Stimulated activated CD8-positive, alpha-beta memory T cell treated with anti-CD3 and anti-CD28 coated beads, Interleukin-4, amount 100 ng/mL, for 4 hours (primary cell): ENCODE measurements at regions not wholly inside any gene's neighbourhood (a gene's known extent, or its start where the extent isn't known, plus 50 kb on each side); places are given as distances from the start of the nearest gene placed in this dataset.

Source experiments
- DNase-seq, 2 donors: peaks; one replicate each; pipeline ENCODE4 v3.0.0-alpha.2; 2020; ENCODE audit warnings: low read depth in 2 of 2, low spot score in 1 of 2

DNA sequence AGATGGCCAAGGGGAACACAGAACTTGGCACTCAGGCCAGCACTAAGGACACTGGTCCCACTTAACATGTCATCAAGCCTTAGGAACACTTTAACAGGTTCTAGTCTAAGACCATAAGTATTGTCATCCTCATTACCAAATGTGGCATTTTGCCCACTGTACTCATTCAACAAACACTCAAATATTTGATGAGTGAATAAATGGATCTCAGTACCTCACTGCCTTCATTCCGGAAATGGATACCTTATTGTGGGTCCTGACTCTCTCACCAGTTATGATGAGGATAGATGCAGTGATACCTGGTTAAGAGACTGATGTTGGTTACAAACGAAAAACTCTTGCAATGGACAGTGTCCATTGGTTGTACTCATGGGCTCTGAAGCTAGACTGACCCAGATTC, 455.2 kb upstream of the DYNLRB2 start:
- no peak for DNase-seq

DNA sequence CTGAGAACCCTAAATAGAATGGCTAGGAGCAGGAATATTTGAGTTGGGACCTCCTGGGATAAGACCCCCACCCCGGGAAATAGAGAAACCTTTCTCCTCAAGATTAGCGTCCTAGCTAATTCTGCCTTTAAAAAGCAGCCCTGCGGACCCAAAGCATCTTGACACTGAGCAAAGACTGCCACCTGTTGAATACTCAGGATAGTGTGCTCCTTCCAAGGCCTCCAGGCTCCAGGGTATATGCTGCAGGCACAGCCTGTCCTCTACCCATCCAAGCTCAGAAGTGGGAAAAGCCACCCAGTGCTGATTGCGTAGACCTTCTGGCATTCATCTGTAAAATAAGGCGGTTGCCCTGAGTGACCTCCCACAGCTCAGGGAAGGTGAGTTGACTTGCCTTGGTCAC, 456.2 kb upstream of the DYNLRB2 start:
- no peak for DNase-seq

DNA sequence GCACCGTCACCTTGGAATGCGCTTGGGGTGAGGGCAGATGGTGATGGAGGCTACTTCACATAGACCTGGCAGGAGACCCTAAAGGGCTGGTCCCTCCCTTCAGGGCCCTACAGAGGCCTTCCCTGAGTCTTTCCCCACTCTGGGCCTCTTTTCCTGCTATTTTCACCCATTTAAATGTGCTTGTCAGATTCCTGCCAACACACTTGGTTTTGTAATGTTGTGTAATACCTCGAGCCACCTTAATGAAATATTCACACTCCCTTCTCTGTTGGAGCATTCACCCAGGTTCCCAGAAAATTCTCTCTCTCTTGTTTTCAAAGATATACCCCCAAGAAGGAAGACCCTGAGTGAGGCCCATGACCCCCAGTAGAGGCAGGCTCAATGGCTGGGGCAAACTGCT, 456.6 kb upstream of the DYNLRB2 start:
- DNase-seq, result no peak

DNA sequence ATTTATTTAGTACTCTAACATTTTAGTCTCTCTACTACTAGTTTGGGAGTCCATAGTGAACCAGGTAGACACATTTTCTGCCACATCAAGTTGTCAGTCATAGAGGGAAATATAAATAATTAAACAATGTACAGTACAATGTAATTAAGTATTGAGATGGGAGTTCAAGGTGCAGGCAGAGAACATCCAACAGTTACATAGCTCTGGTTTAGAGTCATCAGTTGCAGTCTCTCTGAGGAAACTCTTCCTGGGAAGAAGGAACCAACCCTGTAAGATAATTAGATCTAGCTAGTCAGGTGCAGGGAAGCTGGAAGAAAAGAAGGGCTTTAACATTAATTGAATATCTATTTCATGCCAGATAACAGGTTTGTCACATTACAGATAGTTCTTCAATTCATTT, 457.9 kb upstream of the DYNLRB2 start:
- DNase-seq, result no peak

DNA sequence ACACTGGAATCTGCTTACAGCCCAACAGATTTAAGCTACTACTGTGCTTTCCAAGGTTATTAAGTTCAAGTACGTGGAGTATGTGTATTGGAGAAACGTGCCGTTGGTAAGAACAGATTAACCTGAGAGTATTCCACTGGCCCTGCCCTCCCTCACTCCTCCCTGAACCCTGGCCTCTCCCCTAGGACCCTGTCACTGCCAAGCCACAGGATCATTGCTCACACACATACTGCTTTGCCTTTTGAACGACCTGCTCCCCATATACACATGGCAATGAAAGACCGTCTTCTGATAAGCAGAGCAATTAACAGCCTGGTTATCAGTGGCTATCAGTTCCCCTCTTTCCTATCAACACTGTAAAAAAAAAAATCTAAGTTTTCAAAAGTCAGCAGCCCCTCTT, 458.9 kb upstream of the DYNLRB2 start:
- DNase-seq, result no peak

DNA sequence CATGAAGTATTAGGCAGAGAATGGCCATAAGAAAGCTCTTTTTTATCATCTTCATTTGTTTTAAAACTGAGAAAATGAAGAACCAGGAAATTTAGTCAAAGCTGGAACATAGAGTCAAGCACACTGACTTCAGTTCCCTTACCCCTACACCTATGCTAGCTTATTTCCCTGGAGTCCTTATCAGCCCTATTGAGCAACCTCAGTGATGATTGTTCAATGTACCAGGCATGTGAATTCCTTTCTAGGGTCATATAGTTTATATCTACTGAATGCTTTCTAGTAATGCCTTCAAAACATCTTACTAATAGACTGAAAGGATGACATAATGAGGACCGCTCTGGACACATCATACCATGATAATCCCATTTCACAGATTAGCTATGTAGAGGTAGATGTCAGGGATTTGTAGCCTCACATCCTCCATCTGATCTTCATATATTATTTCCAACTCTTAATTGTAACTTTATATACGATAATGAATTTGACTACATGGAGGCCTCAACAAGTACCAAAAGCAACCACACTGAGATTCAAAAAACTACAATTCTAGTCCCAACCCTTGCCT, 460.4 kb upstream of the DYNLRB2 start:
- DNase-seq, result no peak

DNA sequence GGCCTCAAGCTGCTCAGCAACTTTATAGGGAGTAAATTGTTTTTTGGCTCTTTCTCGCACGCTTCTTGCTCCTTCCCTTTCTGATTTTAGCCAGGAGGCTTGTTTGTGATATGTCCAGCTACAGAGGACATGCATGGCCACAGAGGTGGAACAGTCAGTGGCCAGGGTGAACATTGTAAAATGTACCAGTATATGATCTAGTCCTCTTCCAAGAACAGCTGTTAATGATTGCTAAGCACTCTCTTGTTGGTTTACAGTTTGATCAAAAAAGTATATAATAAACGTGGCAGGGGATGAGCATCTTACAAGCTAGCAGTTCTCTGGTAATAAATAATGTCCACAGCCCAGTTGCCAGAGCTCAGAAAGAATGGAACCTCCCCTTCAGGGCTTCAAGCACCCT, 461.7 kb upstream of the DYNLRB2 start:
- DNase-seq, result no peak

DNA sequence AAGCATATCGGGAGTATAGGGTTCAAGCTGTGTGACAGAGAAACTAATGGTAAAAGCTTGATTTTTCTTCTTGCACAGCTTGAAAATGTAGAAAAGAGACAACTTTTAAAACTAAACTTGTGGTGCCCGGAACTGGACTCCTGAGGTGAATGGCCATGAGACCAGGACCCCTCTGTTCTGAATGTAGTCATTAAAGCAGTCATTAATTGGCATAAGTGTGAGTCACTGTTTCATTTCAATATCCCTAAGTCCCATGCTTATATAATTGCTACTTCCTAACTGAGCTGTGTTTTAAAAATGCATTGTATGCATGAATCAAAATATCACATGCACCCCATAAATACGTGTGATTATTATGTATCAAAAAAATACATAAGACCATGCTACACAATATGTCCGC, 463.1 kb upstream of the DYNLRB2 start:
- DNase-seq, result no peak

DNA sequence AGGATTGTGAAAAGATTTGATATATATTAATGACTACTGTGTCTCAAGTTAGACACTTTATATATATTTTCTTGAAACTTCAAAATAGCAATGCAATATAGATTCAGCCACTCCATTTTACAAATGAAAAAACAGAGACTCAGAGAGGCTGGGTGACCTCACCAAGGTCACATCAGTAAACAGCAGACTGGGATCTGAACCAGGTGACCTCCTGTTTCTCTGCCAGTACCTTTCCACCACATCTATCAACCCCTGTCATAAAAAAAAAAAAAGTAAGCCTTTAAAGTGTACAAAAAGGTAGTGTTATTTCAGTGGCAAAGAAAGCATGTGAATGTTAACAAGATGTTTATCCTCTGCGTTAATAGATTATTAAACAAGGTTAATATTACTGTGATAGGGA, 466.5 kb upstream of the DYNLRB2 start:
- no peak for DNase-seq

DNA sequence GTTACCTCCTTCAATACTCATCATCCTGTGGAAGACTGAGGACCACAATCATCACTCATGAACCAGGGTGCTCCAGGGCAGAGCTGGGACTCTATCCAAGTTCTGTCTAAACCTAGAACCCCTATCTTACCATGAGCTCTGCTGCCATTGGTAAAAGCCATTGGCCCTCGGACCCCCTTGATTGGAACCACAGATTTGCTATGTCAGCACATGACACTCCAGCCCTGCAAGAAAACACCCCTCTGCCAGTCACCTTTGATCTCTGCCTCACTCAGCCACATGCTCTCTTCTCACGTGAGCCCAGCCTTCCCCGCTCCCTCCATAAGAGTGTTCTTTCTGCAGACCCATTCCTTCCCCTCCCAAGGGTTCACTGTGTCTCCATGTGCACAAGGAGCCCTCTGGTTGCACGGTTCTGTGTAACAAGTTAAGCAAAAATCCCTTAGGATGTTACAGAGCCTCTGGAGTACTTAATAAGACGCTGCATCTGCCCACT, 468.8 kb upstream of the DYNLRB2 start:
- no peak for DNase-seq

DNA sequence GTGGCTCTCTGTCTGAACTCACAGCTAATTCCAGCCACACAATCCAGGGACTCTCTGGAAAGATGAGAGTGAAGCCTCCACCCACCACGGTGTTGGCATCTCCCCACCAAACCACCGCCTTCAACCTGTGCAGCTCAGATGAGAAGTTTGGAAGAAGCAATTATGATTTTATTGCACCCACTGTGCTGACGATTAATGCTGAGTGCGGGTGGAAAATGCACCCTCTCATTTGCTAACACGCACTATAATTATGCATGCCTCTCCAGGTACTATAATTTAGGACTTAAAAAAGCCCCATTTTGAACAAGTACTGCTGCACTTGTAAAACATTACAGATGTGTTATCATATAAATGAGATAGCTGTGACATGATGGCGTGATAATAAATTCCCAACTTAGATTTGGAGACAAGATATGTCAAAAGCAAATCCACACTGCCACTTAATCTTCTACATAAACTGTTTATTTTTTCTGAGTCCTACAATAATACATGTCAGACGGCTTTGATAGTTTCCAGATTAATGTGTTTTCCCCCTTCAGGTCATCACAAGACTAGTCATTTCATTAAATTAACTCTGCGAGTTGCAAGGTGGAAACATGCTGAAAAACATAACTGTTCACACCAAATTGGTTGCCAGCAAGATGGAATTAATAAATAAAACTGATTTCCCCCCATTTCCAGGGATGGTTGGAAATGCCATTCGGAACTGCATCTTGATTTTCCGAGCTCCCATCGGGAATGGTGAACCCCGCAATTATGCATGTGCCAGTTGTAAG, 466.5 kb upstream of the MAF start:
- DNase-seq, result no peak

DNA sequence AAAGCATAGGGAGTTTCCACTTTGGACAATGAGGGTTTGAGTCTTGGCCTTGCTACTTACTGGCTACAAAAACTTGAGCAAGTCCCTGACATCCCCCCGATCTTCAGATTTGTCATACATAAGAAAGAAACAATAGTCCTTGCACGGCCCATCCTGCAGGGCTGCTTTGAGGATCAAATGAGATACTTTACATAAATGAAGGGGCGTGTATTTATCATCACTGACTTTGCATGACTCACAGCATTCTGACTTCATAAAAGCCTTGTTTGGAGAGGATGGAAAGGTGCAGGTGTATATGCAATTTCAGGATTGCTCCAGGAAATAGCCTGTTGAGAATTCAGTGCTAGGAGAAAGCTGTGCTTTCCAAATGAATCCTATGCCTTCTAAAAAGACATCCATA, 465.0 kb upstream of the MAF start:
- no peak for DNase-seq

DNA sequence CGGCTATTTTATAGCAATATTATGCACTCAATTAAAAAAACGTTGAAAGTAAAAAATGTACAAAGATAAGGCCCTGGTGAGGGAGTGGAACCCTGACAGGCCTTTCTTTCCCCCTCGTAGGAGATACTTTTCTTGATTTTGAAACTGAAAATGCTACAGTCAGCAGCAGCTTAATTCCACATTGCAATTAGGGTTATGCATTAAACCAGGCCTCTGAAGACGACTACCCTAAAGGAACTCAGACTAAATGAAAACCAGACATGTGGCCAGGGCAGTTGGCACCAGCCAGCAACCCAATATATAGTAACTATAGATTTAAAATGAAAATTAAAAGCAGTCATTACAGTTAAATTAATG, 463.2 kb upstream of the MAF start:
- DNase-seq, result no peak

DNA sequence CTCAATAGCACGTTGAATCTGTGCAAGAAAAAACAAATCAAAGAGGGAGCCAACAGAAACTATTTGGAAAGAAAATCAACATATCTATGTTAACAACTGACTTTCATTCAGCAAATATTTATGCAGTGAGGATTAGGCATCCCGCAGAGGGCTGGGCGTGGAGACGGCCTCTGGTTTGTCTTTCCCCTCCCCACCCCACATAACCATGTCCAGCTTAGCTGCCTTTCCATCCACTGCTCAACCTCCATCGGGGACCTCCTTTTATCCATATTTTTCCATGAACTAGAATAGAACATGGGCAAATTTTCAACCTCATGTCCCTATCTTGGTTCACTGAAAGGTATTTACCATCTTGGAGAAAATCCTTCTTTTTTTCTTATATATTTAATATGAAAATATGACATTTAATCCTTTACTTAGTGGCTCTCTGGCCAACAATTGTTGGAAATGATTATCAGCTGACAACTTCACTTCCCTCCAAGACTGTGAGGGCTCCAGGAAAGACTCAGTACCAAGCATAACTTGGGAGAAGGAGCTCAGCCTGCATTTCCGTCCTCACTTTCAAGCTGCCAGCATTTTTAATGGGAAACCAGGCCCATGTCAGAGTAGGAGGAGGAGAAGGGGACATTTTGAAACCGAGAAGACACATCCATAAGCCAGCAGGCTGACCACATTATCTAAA, 462.6 kb upstream of the MAF start:
- DNase-seq, result no peak

DNA sequence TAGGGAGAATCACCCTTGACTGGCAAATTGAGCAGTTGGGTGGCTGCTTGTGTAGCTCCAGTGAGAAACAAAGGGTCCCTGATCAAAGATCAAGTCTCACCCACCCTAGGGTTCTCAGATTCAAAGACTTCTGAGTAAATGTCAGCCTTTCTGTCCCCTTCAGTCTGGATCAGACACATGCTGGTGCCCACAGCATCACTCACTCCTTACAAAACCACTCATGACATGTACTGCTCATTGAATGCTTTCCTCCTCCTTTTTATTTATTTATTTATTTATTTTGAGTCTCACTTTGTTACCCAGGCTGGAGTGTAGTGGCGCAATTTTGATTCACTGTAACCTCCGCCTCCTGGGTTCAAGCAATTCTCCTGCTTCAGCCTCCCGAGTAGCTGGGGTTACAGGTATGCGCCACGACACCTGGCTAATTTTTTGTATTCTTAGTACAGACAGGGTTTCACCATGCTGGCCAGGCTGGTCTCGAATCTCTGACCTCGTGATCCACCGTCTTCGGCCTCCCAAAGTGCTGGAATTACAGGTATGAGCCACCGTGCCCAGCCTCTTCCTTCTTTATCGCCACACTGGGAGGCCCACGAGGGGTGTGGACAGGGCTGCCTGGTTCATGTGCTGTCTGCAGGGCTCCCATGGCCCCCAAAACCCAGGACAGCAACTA, 462.0 kb upstream of the MAF start:
- no peak for DNase-seq

DNA sequence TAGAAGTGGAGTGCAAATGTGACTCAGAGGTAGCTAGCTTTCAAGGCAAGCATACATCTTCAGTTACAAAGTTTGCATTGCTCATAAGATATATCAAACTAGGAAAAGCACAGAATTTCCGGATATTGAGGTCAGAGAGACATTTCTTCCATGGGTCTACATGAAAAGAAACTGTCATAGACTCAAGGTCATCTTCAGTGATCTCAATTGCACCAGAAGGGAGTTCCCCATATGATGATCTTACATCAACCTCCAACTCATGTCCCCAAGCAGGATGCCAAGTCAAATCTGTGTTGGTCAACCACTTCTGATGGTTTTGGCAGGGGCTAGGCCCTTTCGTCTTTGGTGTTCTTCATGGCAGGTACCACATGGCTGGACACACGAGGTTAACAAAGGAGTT, 459.9 kb upstream of the MAF start:
- DNase-seq, result no peak

DNA sequence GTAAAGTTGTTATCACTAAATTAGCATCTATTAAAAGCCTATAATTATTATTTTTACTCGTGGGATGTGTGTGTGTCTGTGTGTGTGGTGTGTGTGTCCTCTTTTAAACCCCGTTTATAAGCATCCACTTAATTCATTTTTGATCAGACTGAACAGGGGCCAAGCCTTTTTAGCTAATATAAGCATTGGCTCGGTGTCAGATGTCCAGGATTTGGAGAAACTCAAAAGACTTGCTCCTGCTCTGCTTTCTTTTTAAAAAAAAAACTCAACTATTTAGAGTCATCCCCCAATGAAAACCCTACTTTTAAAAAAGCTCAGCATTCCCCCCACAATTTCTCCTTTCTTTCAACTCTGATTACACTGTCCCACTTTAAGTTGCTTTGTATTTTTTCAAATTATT, 459.3 kb upstream of the MAF start:
- no peak for DNase-seq

DNA sequence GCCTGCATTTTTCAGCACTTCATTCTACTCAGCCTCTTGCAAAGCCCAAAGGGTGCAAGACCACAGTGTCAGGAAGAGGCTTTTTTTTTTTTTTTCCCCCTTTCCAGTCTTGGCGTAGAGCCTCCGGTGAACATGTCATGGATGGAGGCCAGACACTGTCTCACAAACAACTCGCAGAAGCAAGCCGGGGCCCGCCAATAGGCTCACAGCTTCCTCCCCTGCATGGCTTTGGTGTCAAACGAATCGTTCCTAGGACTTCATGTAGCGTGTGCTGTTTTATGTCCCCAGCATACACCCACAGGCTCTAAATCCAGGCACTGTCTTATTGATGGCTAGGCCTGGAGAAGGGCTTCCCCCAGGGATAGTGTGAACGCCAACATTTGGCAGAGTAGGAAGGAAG, 457.7 kb upstream of the MAF start:
- DNase-seq, result no peak

DNA sequence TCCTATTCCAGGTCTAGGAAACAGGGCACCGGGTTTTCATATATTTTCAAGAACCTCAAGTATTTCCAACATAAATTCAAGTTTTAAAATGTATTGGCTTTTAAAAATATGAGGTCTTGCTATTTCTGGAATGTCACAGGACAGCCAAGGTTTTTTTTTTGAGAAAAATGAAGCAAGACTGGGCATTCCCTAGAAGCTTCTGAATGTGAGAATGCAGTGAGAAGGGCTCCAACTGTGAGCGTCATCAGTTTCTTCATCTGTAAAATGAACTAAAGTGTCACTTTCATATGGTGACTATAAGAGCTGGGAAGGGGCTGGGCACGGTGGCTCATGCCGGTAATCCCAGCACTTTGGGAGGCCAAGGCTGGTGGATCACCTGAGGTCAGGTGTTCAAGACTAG, 455.8 kb upstream of the MAF start:
- DNase-seq, result no peak

DNA sequence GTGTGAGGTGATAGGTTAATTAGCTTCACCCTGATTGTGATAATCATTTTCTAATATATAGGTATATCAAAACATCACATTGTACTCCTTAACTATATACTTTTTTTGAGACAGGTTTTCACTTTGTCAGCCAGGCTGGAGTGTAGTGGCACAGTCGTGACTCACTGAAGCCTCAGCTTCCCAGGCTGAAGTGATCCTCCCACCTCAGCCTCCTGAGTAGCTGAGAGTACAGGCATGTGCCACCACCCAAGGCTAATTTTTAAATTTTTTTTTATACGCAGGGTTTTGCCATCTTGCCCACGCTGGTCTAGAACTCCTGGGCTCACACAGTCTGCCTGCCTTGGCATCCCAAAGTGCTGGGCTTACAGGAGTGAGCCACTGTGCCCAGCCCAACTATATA, 455.3 kb upstream of the MAF start:
- no peak for DNase-seq

DNA sequence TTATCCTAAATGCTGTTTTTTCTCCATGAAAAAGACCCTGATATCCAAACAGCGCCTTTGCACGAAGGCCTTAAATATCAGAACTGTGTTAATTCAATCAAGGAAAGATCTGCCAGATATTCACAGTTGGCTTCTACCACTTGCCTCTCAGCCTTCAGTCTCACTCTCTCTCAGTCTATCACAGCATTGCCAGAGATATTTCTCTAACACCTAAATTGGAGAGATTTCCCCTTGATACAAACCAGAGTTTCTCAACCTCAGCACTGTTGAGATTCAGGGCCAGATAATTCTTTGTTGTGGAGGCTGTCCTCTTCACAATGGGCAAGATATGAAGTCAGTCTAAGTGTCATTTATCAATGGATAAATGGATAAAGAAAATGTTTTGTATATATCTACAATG, 454.1 kb upstream of the MAF start:
- DNase-seq, result no peak

DNA sequence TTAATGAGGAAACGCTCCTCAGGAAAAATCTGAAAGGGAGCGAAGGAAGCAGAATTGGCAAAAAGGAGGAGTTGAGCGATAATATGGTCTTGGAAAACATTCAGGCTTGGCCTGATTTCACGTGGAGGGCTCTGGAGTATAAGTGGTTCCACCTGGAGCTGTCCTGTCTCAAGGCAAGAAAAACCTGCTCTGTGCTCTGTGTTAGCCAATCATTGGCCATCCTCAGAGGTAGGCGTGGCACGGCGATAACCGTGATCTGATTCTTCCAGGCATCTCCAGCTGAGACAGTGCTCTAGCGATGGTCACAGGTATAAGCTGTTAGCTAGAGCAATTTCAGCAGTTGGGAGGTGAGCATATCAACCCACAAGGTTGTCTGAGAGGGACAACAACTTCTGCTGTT, 450.5 kb upstream of the MAF start:
- no peak for DNase-seq
